ENCODE measurements at regions not wholly inside any gene's neighbourhood (a gene's known extent, or its start where the extent isn't known, plus 50 kb on each side); places are given as distances from the start of the nearest gene placed in this dataset.

DNA sequence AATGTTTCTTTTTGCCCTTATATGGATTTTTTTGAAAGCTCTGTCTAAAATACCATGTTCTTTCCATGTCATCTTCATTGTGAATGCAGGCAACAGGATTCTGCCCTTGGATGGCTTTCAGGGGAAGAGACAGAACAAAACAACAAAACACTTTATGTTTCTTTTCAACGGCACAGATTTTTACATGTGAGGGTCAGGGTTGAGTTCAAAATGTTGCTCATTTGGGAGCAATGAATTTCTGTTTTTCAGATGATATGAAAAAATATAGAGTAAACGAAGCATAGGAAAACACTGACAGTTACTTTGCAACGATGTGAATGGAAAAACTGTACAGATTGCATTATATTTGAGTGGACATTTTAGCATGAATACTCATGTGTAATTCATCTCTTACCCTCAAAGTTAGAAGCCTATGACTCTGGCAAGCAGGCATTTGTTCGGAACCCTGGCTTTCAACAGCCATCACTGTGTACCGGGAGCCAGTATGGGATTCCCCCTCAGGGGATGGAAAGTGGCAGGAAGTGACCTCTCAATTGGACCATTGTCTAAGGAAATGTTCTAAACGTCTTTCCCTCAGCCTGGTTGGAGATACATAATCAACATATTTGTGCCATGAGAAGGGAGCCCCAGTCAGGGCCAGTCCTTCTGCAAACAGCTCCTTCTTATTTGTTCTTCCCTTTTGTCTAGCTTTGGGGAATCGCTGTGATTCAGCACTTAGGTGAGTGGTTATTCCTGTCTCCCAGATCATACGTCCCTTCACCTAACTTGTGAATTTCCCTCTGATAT lies 153.9 kb upstream of the MEF2C start:
- Histone ChIP-seq H3K27me3 (ENCODE audit: low read length) (no peaks in the 10 kb centered on the region), H3K9me3 (ENCODE audit: insufficient read depth, low read length) (no peaks in the 10 kb centered on the region), H4K20me1 (ENCODE audit: low read depth, low read length) (no peaks in the 10 kb centered on the region), H3K36me3 (ENCODE audit: low read length) (no peaks in the 10 kb centered on the region), H3F3A (ENCODE audit: insufficient read depth) (no peaks in the 10 kb centered on the region), H2AFZ (ENCODE audit: low read depth, low read length, severe bottlenecking) (no peak overlapping the region), H3K27ac (ENCODE audit: low read depth, low read length) (no peak overlapping the region), H3K9ac (ENCODE audit: low read length) (no peak overlapping the region), H3K4me3 (ENCODE audit: insufficient read depth, low read length, poor library complexity, severe bottlenecking) (no peak overlapping the region), H3K79me2 (ENCODE audit: insufficient read depth, low read length) (no peaks in the 10 kb centered on the region), H3K9me2 (replicated peaks; ENCODE audit: insufficient read depth, low read length) (no peaks in the 10 kb centered on the region), H3K4me2 (ENCODE audit: low read depth, low read length, poor library complexity, severe bottlenecking) (no peak overlapping the region)
- TF ChIP-seq, protein P1, sequence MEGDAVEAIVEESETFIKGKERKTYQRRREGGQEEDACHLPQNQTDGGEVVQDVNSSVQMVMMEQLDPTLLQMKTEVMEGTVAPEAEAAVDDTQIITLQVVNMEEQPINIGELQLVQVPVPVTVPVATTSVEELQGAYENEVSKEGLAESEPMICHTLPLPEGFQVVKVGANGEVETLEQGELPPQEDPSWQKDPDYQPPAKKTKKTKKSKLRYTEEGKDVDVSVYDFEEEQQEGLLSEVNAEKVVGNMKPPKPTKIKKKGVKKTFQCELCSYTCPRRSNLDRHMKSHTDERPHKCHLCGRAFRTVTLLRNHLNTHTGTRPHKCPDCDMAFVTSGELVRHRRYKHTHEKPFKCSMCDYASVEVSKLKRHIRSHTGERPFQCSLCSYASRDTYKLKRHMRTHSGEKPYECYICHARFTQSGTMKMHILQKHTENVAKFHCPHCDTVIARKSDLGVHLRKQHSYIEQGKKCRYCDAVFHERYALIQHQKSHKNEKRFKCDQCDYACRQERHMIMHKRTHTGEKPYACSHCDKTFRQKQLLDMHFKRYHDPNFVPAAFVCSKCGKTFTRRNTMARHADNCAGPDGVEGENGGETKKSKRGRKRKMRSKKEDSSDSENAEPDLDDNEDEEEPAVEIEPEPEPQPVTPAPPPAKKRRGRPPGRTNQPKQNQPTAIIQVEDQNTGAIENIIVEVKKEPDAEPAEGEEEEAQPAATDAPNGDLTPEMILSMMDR (IDR thresholded peaks at IDR 0.05; ENCODE audit: insufficient read depth, low read length, poor library complexity, severe bottlenecking) = no peak
- no peak for TF ChIP-seq EZH2phosphoT487 (conservative IDR thresholded peaks at IDR 0.05; ENCODE audit: low read length)

GRCh38 chr5:89036166-89036565 lies 153.2 kb upstream of the MEF2C start:
- Histone ChIP-seq H3K27me3 (ENCODE audit: low read length) (no peaks in the 10 kb centered on the region), H3K9me2 (replicated peaks; ENCODE audit: insufficient read depth, low read length) (no peaks in the 10 kb centered on the region), H4K20me1 (ENCODE audit: low read depth, low read length) (no peaks in the 10 kb centered on the region), H3K4me3 (ENCODE audit: insufficient read depth, low read length, poor library complexity, severe bottlenecking) (no peak overlapping the region), H3K9me3 (ENCODE audit: insufficient read depth, low read length) (no peaks in the 10 kb centered on the region), H3K36me3 (ENCODE audit: low read length) (no peaks in the 10 kb centered on the region), H3K9ac (ENCODE audit: low read length) (no peak overlapping the region), H3K4me2 (ENCODE audit: low read depth, low read length, poor library complexity, severe bottlenecking) (no peak overlapping the region), H3F3A (ENCODE audit: insufficient read depth) (no peaks in the 10 kb centered on the region), H2AFZ (ENCODE audit: low read depth, low read length, severe bottlenecking) (no peak overlapping the region), H3K27ac (ENCODE audit: low read depth, low read length) (no peak overlapping the region), H3K79me2 (ENCODE audit: insufficient read depth, low read length) (no peaks in the 10 kb centered on the region)
- TF ChIP-seq, protein P1 (IDR thresholded peaks at IDR 0.05; ENCODE audit: insufficient read depth, low read length, poor library complexity, severe bottlenecking) = no peak
- no peak for TF ChIP-seq EZH2phosphoT487 (conservative IDR thresholded peaks at IDR 0.05; ENCODE audit: low read length)

- Histone ChIP-seq H3K9ac (ENCODE audit: low read length) (no peak overlapping the region), H4K20me1 (ENCODE audit: low read depth, low read length) (no peaks in the 10 kb centered on the region)
- TF ChIP-seq, protein P1 (IDR thresholded peaks at IDR 0.05; ENCODE audit: insufficient read depth, low read length, poor library complexity, severe bottlenecking) = no peak
- TF ChIP-seq EZH2phosphoT487 (conservative IDR thresholded peaks at IDR 0.05; ENCODE audit: low read length) = no peak
These were observed 151.6 kb upstream of the MEF2C start for GRCh38 chr5:89034588-89034987.

More at GRCh38 chr5:89034588-89034987, 151.6 kb upstream of the MEF2C start:
- H3K9me2 ChIP-seq (replicated peaks; ENCODE audit: insufficient read depth, low read length) = no peaks in the 10 kb centered on the region
- H3K79me2 ChIP-seq (ENCODE audit: insufficient read depth, low read length) = no peaks in the 10 kb centered on the region
- no peak overlapping the region for H3K27ac ChIP-seq (ENCODE audit: low read depth, low read length)
- no peaks in the 10 kb centered on the region for H3K27me3 ChIP-seq (ENCODE audit: low read length)
- H3F3A ChIP-seq (ENCODE audit: insufficient read depth) = no peaks in the 10 kb centered on the region
- no peak overlapping the region for H2AFZ ChIP-seq (ENCODE audit: low read depth, low read length, severe bottlenecking)
- no peak overlapping the region for H3K4me2 ChIP-seq (ENCODE audit: low read depth, low read length, poor library complexity, severe bottlenecking)
- no peaks in the 10 kb centered on the region for H3K9me3 ChIP-seq (ENCODE audit: insufficient read depth, low read length)
- H3K36me3 ChIP-seq (ENCODE audit: low read length) = no peaks in the 10 kb centered on the region
- no peak overlapping the region for H3K4me3 ChIP-seq (ENCODE audit: insufficient read depth, low read length, poor library complexity, severe bottlenecking)

Measured in SU-DHL-6 (cell line).